Trophoblast cell (in vitro differentiated cells and primary cell): ENCODE measurements at regions not wholly inside any gene's neighbourhood (a gene's known extent, or its start where the extent isn't known, plus 50 kb on each side); places are given as distances from the start of the nearest gene placed in this dataset.

Experiments
- DNase-seq, 2 donors: peaks; one replicate each; pipeline ENCODE4 v3.0.0-alpha.2; 2016
- H2AFZ ChIP-seq: 2 replicates; pipeline ENCODE4 v1.6.1; 2013; ENCODE audit warnings: low read length, moderate library complexity, mild to moderate bottlenecking; ENCODE audit not compliant: insufficient read depth, poor library complexity
- H2AK5ac ChIP-seq: 2 replicates; pipeline ENCODE4 v1.6.1; 2013; ENCODE audit warnings: mild to moderate bottlenecking, low read length
- H2BK120ac ChIP-seq: 2 replicates; pipeline ENCODE4 v1.6.1; 2013; ENCODE audit warnings: low read length, mild to moderate bottlenecking, moderate library complexity; ENCODE audit not compliant: insufficient read depth, poor library complexity
- H2BK12ac ChIP-seq: 2 replicates; pipeline ENCODE4 v1.6.1; 2013; ENCODE audit warnings: mild to moderate bottlenecking, low read length, moderate library complexity
- H2BK5ac ChIP-seq: 2 replicates; pipeline ENCODE4 v1.6.1; 2013; ENCODE audit warnings: low read length, low read depth, moderate library complexity, mild to moderate bottlenecking; ENCODE audit not compliant: poor library complexity
- H3K14ac ChIP-seq: 2 replicates; pipeline ENCODE4 v1.6.1; 2013; ENCODE audit warnings: mild to moderate bottlenecking, low read length
- H3K18ac ChIP-seq: 2 replicates; pipeline ENCODE4 v1.6.1; 2013; ENCODE audit warnings: mild to moderate bottlenecking, low read length
- H3K23ac ChIP-seq: 2 replicates; pipeline ENCODE4 v1.6.1; 2013; ENCODE audit warnings: low read length
- H3K27ac ChIP-seq: 2 replicates; pipeline ENCODE4 v1.5.1; 2013; ENCODE audit warnings: low read depth, mild to moderate bottlenecking, inconsistent platforms, low read length, moderate library complexity
- H3K27me3 ChIP-seq: 2 replicates; pipeline ENCODE4 v1.6.1; 2013; ENCODE audit warnings: inconsistent platforms, mild to moderate bottlenecking, low read length, moderate library complexity; ENCODE audit not compliant: insufficient read depth
- H3K36me3 ChIP-seq, 2 experiments: 1 replicate in 1 of 2; 2 replicates in 1 of 2; pipeline ENCODE4 v1.6.1; 2013; ENCODE audit warnings: low read length in 2 of 2, mild to moderate bottlenecking in 2 of 2, moderate library complexity in 1 of 2; ENCODE audit not compliant: insufficient read depth in 2 of 2, control insufficient read depth in 1 of 2
- H3K4ac ChIP-seq: 2 replicates; pipeline ENCODE4 v1.6.1; 2013; ENCODE audit warnings: low read depth, mild to moderate bottlenecking, low read length, moderate library complexity
- H3K4me1 ChIP-seq, 2 experiments: 1 replicate in 1 of 2; 2 replicates in 1 of 2; pipeline ENCODE4 v1.6.1; 2013; ENCODE audit warnings: low read length in 2 of 2, mild to moderate bottlenecking in 2 of 2, moderate library complexity in 1 of 2; ENCODE audit not compliant: insufficient read depth in 2 of 2, control insufficient read depth in 1 of 2
- H3K4me2 ChIP-seq: 2 replicates; pipeline ENCODE4 v1.6.1; 2013; ENCODE audit warnings: inconsistent platforms, mild to moderate bottlenecking, low read length, moderate library complexity
- H3K4me3 ChIP-seq: 2 replicates; pipeline ENCODE4 v1.5.1; 2013; ENCODE audit warnings: mild to moderate bottlenecking, low read depth, low read length, inconsistent platforms
- H3K79me1 ChIP-seq: one replicate; pipeline ENCODE4 v1.6.1; 2013; ENCODE audit warnings: low read length
- H3K79me2 ChIP-seq: 2 replicates; pipeline ENCODE4 v1.6.1; 2013; ENCODE audit warnings: low read length, mild to moderate bottlenecking; ENCODE audit not compliant: control insufficient read depth, insufficient read depth, poor library complexity
- H3K9ac ChIP-seq: 2 replicates; pipeline ENCODE4 v1.6.1; 2013; ENCODE audit warnings: mild to moderate bottlenecking, low read length
- H3K9me3 ChIP-seq: 2 replicates; pipeline ENCODE4 v1.6.1; 2013; ENCODE audit warnings: low read depth, mild to moderate bottlenecking, control low read depth, inconsistent platforms, low read length; ENCODE audit not compliant: insufficient read depth
- H4K12ac ChIP-seq: 2 replicates; pipeline ENCODE4 v1.6.1; 2013; ENCODE audit warnings: low read depth, mild to moderate bottlenecking, low read length, moderate library complexity
- H4K8ac ChIP-seq: 2 replicates; pipeline ENCODE4 v1.6.1; 2013; ENCODE audit warnings: low read depth, mild to moderate bottlenecking, low read length, moderate library complexity
- H4K91ac ChIP-seq: one replicate; pipeline ENCODE4 v1.6.1; 2013; ENCODE audit warnings: low read depth, mild to moderate bottlenecking, low read length, moderate library complexity
- WGBS: extraction: QIAGEN DNeasy Blood & Tissue Kit; methylation state at CpG from one replicate; pipeline ENCODE4 v1.1.7; 2013; ENCODE audit warnings: missing lambda C conversion rate; ENCODE audit not compliant: insufficient read length, insufficient coverage; ENCODE audit errors: extremely low coverage; 5-methylcytosine and 5-hydroxymethylcytosine counted together

DNA sequence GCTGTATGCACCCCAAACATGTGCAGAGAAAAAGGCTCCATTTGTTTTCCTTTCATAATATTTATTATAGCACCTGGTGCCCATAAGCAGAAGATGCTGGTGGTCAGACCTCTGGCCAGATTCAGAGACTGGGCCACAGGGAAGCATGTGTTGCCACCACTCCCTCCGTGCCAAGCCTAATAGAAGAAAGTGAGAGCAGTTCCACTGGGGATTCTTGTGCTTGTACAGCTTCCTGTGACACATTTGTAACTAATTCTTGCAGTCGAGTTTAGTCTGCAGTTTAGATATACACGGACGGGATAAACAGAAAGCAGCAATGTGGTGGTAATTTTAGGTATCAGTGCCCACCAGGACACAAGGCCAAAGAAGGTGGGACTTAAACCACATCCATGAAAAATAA, 135.4 kb upstream of the PIEZO2 start:
- Histone ChIP-seq H4K12ac (no peak overlapping the region), H3K9me3 (peaks cover 2% of the 10 kb centered on the region), H2BK12ac (no peak overlapping the region), H4K91ac (no peak overlapping the region), H3K79me2 (no peaks in the 10 kb centered on the region), H3K4ac (no peak overlapping the region), H3K36me3 (no peaks in the 10 kb centered on the region), H2AFZ (no peak overlapping the region), H3K4me3 (no peak overlapping the region), H3K27me3 (no peaks in the 10 kb centered on the region), H3K27ac (no peak overlapping the region), H3K79me1 (no peaks in the 10 kb centered on the region), H3K18ac (no peak overlapping the region), H3K23ac (no peak overlapping the region), H2BK120ac (no peak overlapping the region), H4K8ac (no peak overlapping the region), H3K9ac (no peak overlapping the region), H3K4me2 (no peak overlapping the region), H3K4me1 (no peaks in the 10 kb centered on the region), H2AK5ac (no peak overlapping the region), H3K14ac (no peak overlapping the region), H2BK5ac (no peak overlapping the region)
- no peak for DNase-seq
- no CpG with 5 or more reads among the region's 4 CpGs for WGBS

DNA sequence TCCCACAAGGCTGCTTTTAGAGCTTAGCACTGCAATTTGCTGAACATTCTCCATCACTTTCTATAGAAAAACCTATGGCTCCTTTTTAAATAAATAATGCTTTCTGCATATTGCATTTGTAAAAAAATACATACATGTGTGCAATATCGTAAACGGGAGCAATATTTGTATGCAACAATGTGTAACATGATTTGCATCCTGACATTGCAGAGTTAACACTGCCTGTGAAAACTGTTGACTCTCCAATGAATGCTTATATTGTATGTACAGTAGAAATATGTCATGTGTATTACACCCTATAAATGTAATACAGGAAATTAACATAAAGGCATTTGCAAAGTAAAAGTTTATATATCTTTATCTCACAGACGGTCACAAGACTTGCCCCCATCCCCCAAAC, 135.0 kb upstream of the PIEZO2 start:
- Histone ChIP-seq H4K12ac (no peak overlapping the region), H3K4me1 (no peaks in the 10 kb centered on the region)

DNA sequence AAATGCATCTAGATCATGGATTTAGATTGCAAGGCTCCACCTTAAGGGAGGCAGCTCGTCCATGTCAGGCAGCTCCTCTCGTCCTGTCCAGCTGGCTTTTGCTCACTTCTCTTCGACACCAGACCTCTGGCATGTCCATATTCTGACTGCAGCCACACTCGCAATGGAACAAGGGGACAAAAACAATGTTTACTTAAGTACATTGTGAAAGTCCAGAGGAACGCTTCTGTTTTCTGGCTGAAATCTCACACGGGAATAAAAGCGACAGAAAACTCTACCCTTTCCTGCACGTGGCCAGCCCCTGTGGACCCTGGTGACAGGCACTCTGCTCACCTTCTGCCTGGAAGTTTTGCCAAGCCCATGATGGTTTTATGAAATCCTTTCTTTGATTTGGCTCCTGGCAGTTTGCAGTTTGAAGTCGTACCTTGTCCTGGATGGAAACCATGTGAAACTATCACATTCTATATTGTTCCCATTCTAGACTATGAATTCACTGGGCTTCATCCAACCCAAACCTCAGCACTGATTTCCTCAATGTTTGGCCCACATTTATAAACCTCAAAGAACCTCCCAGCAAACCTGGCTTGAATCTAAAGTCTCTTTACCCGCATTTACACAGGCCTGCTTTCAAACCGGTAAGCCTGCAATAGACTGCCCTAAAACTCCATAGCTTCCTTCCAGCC, 134.3 kb upstream of the PIEZO2 start:
- Histone ChIP-seq H3K36me3 (no peaks in the 10 kb centered on the region), H3K79me2 (no peaks in the 10 kb centered on the region), H3K4me2 (no peak overlapping the region), H3K4ac (no peak overlapping the region), H2BK120ac (no peak overlapping the region), H4K91ac (no peak overlapping the region), H2BK12ac (no peak overlapping the region), H3K4me1 (no peaks in the 10 kb centered on the region), H3K23ac (no peak overlapping the region), H2AFZ (no peak overlapping the region), H3K14ac (no peak overlapping the region), H3K4me3 (no peak overlapping the region), H3K27me3 (no peaks in the 10 kb centered on the region), H3K18ac (no peak overlapping the region), H3K9ac (no peak overlapping the region), H4K12ac (no peak overlapping the region), H2AK5ac (no peak overlapping the region), H4K8ac (no peak overlapping the region), H3K9me3 (peaks cover 3% of the 10 kb centered on the region), H3K27ac (no peak overlapping the region), H3K79me1 (no peaks in the 10 kb centered on the region), H2BK5ac (no peak overlapping the region)
- no CpG with 5 or more reads among the region's 11 CpGs for WGBS
- DNase-seq, result no peak

More for the DNA sequence above, 135.0 kb upstream of the PIEZO2 start:
- Histone ChIP-seq H3K27me3 (no peaks in the 10 kb centered on the region), H3K23ac (no peak overlapping the region), H3K4me3 (no peak overlapping the region), H2BK120ac (no peak overlapping the region), H4K91ac (no peak overlapping the region), H2BK5ac (no peak overlapping the region), H3K4ac (no peak overlapping the region), H3K27ac (no peak overlapping the region), H3K18ac (no peak overlapping the region), H2BK12ac (no peak overlapping the region), H2AK5ac (no peak overlapping the region), H3K14ac (no peak overlapping the region), H3K9me3 (peaks cover 3% of the 10 kb centered on the region), H3K79me2 (no peaks in the 10 kb centered on the region), H3K79me1 (no peaks in the 10 kb centered on the region), H3K9ac (no peak overlapping the region), H2AFZ (no peak overlapping the region), H3K4me2 (no peak overlapping the region), H4K8ac (no peak overlapping the region), H3K36me3 (no peaks in the 10 kb centered on the region)
- no CpG with 5 or more reads among the region's 3 CpGs for WGBS
- DNase-seq, result no peak

DNA sequence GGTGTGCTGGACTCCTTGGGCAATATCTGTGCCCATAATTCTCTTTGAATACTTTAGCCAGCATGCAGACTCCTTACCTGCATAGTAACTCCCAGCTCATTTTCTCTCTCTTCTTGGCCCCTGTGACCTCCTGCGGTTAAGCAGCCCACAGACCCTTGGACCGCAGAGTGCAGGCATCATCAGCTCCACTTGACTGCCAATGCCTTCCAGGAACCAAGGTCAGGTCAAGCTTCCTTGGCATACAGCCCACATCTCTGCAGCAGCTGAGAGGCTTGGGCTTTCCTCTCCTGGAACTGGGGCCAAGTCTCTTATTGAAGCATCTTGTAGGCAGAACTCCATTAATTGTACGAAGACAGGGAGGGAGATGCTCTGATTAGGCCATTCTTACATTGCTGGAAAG, 130.1 kb upstream of the PIEZO2 start:
- Histone ChIP-seq H2BK120ac (no peak overlapping the region), H3K27ac (no peak overlapping the region), H4K8ac (no peak overlapping the region), H3K4me3 (no peak overlapping the region), H4K12ac (no peak overlapping the region), H4K91ac (no peak overlapping the region), H3K4me2 (no peak overlapping the region), H3K9me3 (peaks cover 5% of the 10 kb centered on the region), H3K79me1 (no peaks in the 10 kb centered on the region), H3K27me3 (no peaks in the 10 kb centered on the region), H3K4me1 (no peaks in the 10 kb centered on the region), H3K4ac (no peak overlapping the region), H2BK12ac (no peak overlapping the region), H2AFZ (no peak overlapping the region), H2BK5ac (no peak overlapping the region), H3K23ac (no peak overlapping the region), H3K79me2 (no peaks in the 10 kb centered on the region), H3K36me3 (no peaks in the 10 kb centered on the region), H3K18ac (no peak overlapping the region), H2AK5ac (no peak overlapping the region), H3K14ac (no peak overlapping the region), H3K9ac (no peak overlapping the region)
- no CpG with 5 or more reads among the region's 3 CpGs for WGBS
- DNase-seq, result no peak
